ENCODE measurements at regions not wholly inside any gene's neighbourhood (a gene's known extent, or its start where the extent isn't known, plus 50 kb on each side); places are given as distances from the start of the nearest gene placed in this dataset.

DNA sequence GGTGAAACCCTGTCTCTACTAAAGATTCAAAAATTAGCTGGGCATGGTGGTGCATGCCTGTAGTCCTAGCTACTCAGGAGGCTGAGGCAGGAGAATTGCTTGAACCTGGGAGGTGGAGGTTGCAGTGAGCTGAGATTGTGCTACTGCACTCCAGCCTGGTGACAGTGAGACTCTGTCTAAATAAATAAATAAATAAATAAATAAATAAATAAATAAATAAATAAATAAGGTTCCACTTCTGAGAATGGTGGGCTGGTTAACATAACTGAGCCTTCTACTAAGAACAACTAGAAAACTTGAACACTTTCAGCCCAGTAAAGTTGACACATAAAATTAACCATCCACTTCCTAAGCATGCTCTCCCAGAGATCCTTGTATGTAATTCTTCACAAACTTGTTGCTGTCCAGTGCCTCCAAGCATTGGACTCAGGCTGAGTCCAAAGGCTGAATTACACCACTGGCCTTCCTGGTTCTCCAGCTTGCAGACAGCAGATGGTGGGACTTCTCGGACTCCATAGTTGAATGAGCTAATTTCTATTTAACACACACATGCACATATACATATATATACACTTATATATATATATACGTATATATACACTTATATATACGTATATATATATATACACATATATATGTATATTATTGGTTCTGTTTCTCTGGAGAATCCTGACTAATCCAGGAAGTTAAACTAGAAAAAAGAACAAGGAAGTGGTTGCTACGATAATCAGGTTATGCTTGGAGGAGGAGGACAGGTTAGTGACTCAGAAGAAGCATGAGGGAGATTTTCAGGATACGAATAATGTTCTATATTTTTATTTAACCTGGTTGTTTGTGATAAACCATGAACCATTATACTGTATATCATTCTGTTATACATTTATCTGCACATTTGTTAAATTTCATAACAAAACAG, 348.8 kb downstream of the METTL4 start:
- TF ChIP-seq, protein P1, sequence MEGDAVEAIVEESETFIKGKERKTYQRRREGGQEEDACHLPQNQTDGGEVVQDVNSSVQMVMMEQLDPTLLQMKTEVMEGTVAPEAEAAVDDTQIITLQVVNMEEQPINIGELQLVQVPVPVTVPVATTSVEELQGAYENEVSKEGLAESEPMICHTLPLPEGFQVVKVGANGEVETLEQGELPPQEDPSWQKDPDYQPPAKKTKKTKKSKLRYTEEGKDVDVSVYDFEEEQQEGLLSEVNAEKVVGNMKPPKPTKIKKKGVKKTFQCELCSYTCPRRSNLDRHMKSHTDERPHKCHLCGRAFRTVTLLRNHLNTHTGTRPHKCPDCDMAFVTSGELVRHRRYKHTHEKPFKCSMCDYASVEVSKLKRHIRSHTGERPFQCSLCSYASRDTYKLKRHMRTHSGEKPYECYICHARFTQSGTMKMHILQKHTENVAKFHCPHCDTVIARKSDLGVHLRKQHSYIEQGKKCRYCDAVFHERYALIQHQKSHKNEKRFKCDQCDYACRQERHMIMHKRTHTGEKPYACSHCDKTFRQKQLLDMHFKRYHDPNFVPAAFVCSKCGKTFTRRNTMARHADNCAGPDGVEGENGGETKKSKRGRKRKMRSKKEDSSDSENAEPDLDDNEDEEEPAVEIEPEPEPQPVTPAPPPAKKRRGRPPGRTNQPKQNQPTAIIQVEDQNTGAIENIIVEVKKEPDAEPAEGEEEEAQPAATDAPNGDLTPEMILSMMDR (IDR thresholded peaks at IDR 0.05; ENCODE audit: borderline replicate concordance, extremely low read depth, low read length, poor library complexity, severe bottlenecking) = no peak
- TF ChIP-seq EZH2 (IDR thresholded peaks at IDR 0.05; ENCODE audit: borderline replicate concordance, low read depth, low read length, severe bottlenecking) = no peak

Data from DND-41 (cell line).